Astrocyte (in vitro differentiated cells and primary cell): ENCODE measurements at regions not wholly inside any gene's neighbourhood (a gene's known extent, or its start where the extent isn't known, plus 50 kb on each side); places are given as distances from the start of the nearest gene placed in this dataset.

ENCODE experiments used
- DNase-seq: peaks from one replicate; pipeline ENCODE4 v3.0.0-alpha.2; 2010; ENCODE audit warnings: low read depth
- FAIRE-seq: peaks from 2 replicates; lab custom pipeline; 2011; peaks lifted over from hg19 to GRCh38; lab: Jason Lieb, UNC
- H2AFZ ChIP-seq: 2 replicates; pipeline ENCODE4 v1.6.0; 2012; ENCODE audit warnings: low read depth, low read length, inconsistent platforms
- H3K27ac ChIP-seq: 2 replicates; pipeline ENCODE4 v1.5.1; 2011; ENCODE audit warnings: low read depth, low read length, inconsistent platforms
- H3K27me3 ChIP-seq: 2 replicates; pipeline ENCODE4 v1.6.0; 2011; ENCODE audit warnings: low read length, inconsistent platforms; ENCODE audit not compliant: insufficient read depth
- H3K36me3 ChIP-seq: 2 replicates; pipeline ENCODE4 v1.5.1; 2011; ENCODE audit warnings: low read length, inconsistent platforms; ENCODE audit not compliant: insufficient read depth
- H3K4me1 ChIP-seq: 2 replicates; pipeline ENCODE4 v1.5.1; 2011; ENCODE audit warnings: low read length, inconsistent platforms; ENCODE audit not compliant: insufficient read depth
- H3K4me2 ChIP-seq: 2 replicates; pipeline ENCODE4 v1.6.0; 2012; ENCODE audit warnings: low read length, inconsistent platforms
- H3K4me3 ChIP-seq: 2 replicates; pipeline ENCODE4 v1.5.1; 2011; ENCODE audit warnings: low read depth, mild to moderate bottlenecking, low read length, inconsistent platforms; ENCODE audit not compliant: insufficient read depth
- H3K79me2 ChIP-seq: 2 replicates; pipeline ENCODE4 v1.6.0; 2012; ENCODE audit warnings: mild to moderate bottlenecking, low read length, inconsistent platforms; ENCODE audit not compliant: insufficient read depth
- H3K9ac ChIP-seq: 2 replicates; pipeline ENCODE4 v1.6.0; 2012; ENCODE audit warnings: mild to moderate bottlenecking, low read length, inconsistent platforms
- H3K9me3 ChIP-seq: 2 replicates; pipeline ENCODE4 v1.5.1; 2012; ENCODE audit warnings: low read depth, mild to moderate bottlenecking, low read length, inconsistent platforms; ENCODE audit not compliant: insufficient read depth
- H4K20me1 ChIP-seq: 2 replicates; pipeline ENCODE4 v1.6.0; 2012; ENCODE audit warnings: low read length, inconsistent platforms; ENCODE audit not compliant: insufficient read depth
- H3K27ac Mint-ChIP-seq: one replicate; pipeline ENCODE4 v1.8.0; 2021; ENCODE audit warnings: mild to moderate bottlenecking, mixed read lengths; ENCODE audit not compliant: unreplicated experiment
- H3K27me3 Mint-ChIP-seq: one replicate; pipeline ENCODE4 v1.8.0; 2021; ENCODE audit warnings: low read depth, mixed read lengths; ENCODE audit not compliant: unreplicated experiment
- H3K36me3 Mint-ChIP-seq: one replicate; pipeline ENCODE4 v1.8.0; 2021; ENCODE audit warnings: low read depth, mixed read lengths; ENCODE audit not compliant: unreplicated experiment
- H3K4me1 Mint-ChIP-seq: one replicate; pipeline ENCODE4 v1.8.0; 2021; ENCODE audit warnings: low read depth, mixed read lengths; ENCODE audit not compliant: unreplicated experiment
- H3K4me3 Mint-ChIP-seq: one replicate; pipeline ENCODE4 v1.8.0; 2021; ENCODE audit warnings: mild to moderate bottlenecking, moderate library complexity, mixed read lengths; ENCODE audit not compliant: unreplicated experiment
- H3K9me3 Mint-ChIP-seq: one replicate; pipeline ENCODE4 v1.8.0; 2021; ENCODE audit warnings: mild to moderate bottlenecking, mixed read lengths; ENCODE audit not compliant: unreplicated experiment
- CTCF ChIP-seq: IDR thresholded peaks from 2 replicates; pipeline ENCODE4 v1.5.1; 2011; ENCODE audit warnings: low read depth, mild to moderate bottlenecking, inconsistent platforms, low read length, moderate library complexity; ENCODE audit not compliant: insufficient read depth
- EZH2 ChIP-seq: IDR thresholded peaks from 2 replicates; pipeline ENCODE4 v1.6.1; 2012; ENCODE audit warnings: mild to moderate bottlenecking, low read length, inconsistent platforms; ENCODE audit not compliant: insufficient read depth

- Histone ChIP-seq H3K79me2 (no peaks in the 10 kb centered on the region), H3K27me3 (no peaks in the 10 kb centered on the region), H3K9ac (no peak overlapping the region), H4K20me1 (no peaks in the 10 kb centered on the region), H3K36me3 (no peaks in the 10 kb centered on the region), H3K27ac (no peak overlapping the region), H2AFZ (no peak overlapping the region), H3K9me3 (no peaks in the 10 kb centered on the region), H3K4me1 (no peaks in the 10 kb centered on the region), H3K4me3 (no peak overlapping the region), H3K4me2 (no peak overlapping the region)
- no peak overlapping the region for H3K4me3 Mint-ChIP-seq
- FAIRE-seq (no peak), DNase-seq (no peak)
- no peaks in the 10 kb centered on the region for H3K36me3 Mint-ChIP-seq
- H3K9me3 Mint-ChIP-seq, result no peaks in the 10 kb centered on the region
- TF ChIP-seq EZH2, result no peak
- peaks cover 19% of the 10 kb centered on the region for H3K4me1 Mint-ChIP-seq
- no peaks in the 10 kb centered on the region for H3K27me3 Mint-ChIP-seq
- no peak overlapping the region for H3K27ac Mint-ChIP-seq
Observed at GRCh38 chr4:158002173-158002572, 170.7 kb downstream of the GASK1B start.

DNA sequence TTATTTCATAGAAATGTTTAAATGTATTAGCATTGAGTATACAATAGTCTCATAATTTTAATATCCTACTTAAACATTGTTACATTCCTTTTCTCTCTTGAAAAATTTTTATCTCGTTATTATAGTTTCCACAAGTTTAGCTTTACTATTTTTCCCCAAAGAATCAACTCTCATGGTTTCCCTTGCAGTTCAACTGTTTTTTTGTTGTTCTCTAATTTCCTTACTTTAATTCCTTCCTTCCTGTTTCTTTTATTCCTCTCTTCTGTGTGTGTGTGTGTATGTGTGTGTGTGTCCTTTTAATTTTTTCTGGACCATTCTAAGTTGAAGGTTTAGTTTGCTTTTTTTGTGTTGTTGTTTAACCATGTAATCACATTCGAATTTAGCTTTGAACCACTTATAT, 171.1 kb downstream of the GASK1B start:
- no peak overlapping the region for H3K4me2 ChIP-seq
- no peak overlapping the region for H3K4me3 Mint-ChIP-seq
- H4K20me1 ChIP-seq, result no peaks in the 10 kb centered on the region
- DNase-seq, result no peak
- H3K27ac Mint-ChIP-seq, result no peak overlapping the region
- no peaks in the 10 kb centered on the region for H3K36me3 Mint-ChIP-seq
- no peaks in the 10 kb centered on the region for H3K9me3 ChIP-seq
- no peaks in the 10 kb centered on the region for H3K79me2 ChIP-seq
- H3K9me3 Mint-ChIP-seq, result no peaks in the 10 kb centered on the region
- H3K4me3 ChIP-seq, result no peak overlapping the region
- H2AFZ ChIP-seq, result no peak overlapping the region
- H3K4me1 Mint-ChIP-seq, result peaks cover 19% of the 10 kb centered on the region
- TF ChIP-seq EZH2, result no peak
- TF ChIP-seq CTCF, result no peak
- no peaks in the 10 kb centered on the region for H3K27me3 ChIP-seq
- H3K9ac ChIP-seq, result no peak overlapping the region
- H3K36me3 ChIP-seq, result no peaks in the 10 kb centered on the region
- no peaks in the 10 kb centered on the region for H3K27me3 Mint-ChIP-seq
- no peak for FAIRE-seq
- H3K27ac ChIP-seq, result no peak overlapping the region
- no peaks in the 10 kb centered on the region for H3K4me1 ChIP-seq

- no peak overlapping the region for H3K27ac ChIP-seq
- TF ChIP-seq CTCF (no peak), EZH2 (no peak)
- no peaks in the 10 kb centered on the region for H3K36me3 Mint-ChIP-seq
- H3K9me3 Mint-ChIP-seq, result no peaks in the 10 kb centered on the region
- no peak overlapping the region for H3K9ac ChIP-seq
- H3K4me1 Mint-ChIP-seq, result peaks cover 14% of the 10 kb centered on the region
- no peak overlapping the region for H3K4me3 Mint-ChIP-seq
- H3K27me3 Mint-ChIP-seq, result no peaks in the 10 kb centered on the region
- H3K4me2 ChIP-seq, result no peak overlapping the region
- H3K4me3 ChIP-seq, result no peak overlapping the region
- no peaks in the 10 kb centered on the region for H3K4me1 ChIP-seq
- H2AFZ ChIP-seq, result no peak overlapping the region
- H3K9me3 ChIP-seq, result no peaks in the 10 kb centered on the region
- no peaks in the 10 kb centered on the region for H3K27me3 ChIP-seq
- no peak overlapping the region for H3K27ac Mint-ChIP-seq
- H3K79me2 ChIP-seq, result no peaks in the 10 kb centered on the region
- FAIRE-seq, result no peak
- no peaks in the 10 kb centered on the region for H4K20me1 ChIP-seq
- H3K36me3 ChIP-seq, result no peaks in the 10 kb centered on the region
- no peak for DNase-seq
Observed at GRCh38 chr4:157999723-158000122, 173.1 kb downstream of the GASK1B start.
